SK-N-SH (cell line): ENCODE measurements at regions not wholly inside any gene's neighbourhood (a gene's known extent, or its start where the extent isn't known, plus 50 kb on each side); places are given as distances from the start of the nearest gene placed in this dataset.

Source experiments
- CTCF ChIA-PET: fragments of 300-600, 350-600 bp; formaldehyde crosslinking; extraction: SDS; loops from one replicate; lab custom pipeline; 2021; lab: Yijun Ruan, JAX
- POLR2A ChIA-PET: fragments of 350-600 bp; sonication (Branson Sonifier 250); formaldehyde crosslinking; extraction: SDS; loops from one replicate; lab custom pipeline; 2020; ENCODE audit warnings: antibody characterized with exemption, inconsistent platforms; lab: Yijun Ruan, JAX
- DNase-seq: peaks from one replicate; pipeline ENCODE4 v3.0.0; 2012
- H2AFZ ChIP-seq: fragments of 200-600 bp; sonication (generic); 2 replicates; pipeline ENCODE4 v1.8.1; 2016; ENCODE audit warnings: antibody characterized with exemption, mild to moderate bottlenecking, low read depth
- H3F3A ChIP-seq: fragments of 200-600 bp; sonication (generic); replicated peaks from 2 replicates; pipeline ENCODE3; 2016; ENCODE audit warnings: antibody characterized with exemption, mild to moderate bottlenecking; ENCODE audit not compliant: insufficient read depth
- H3K27ac ChIP-seq, 2 experiments: fragments of 200-500 bp in 1 of 2; fragments of 200-600 bp in 1 of 2; sonication (Bioruptor generic) in 1 of 2; sonication (generic), shearing (Covaris generic) in 1 of 2; 2 replicates each; pipeline versions ENCODE4 v1.5.1 to v1.6.1; 2014 to 2016; ENCODE audit warnings: low read depth in 2 of 2, inconsistent platforms in 1 of 2, low read length in 1 of 2, mild to moderate bottlenecking in 1 of 2, mixed read lengths in 1 of 2
- H3K27me3 ChIP-seq: fragments of 200-600 bp; sonication (generic), shearing (Covaris generic); 2 replicates; pipeline ENCODE4 v1.6.1; 2016; ENCODE audit warnings: mixed run types; ENCODE audit not compliant: insufficient read depth
- H3K36me3 ChIP-seq, 2 experiments: fragments of 200-500 bp in 1 of 2; fragments of 200-600 bp in 1 of 2; sonication (Bioruptor generic) in 1 of 2; sonication (generic) in 1 of 2; replicated peaks in 1 of 2; 2 replicates each; pipeline versions ENCODE3 to v1.5.1; 2014 to 2016; ENCODE audit warnings: low read length in 1 of 2, mild to moderate bottlenecking in 1 of 2; ENCODE audit not compliant: insufficient read depth in 2 of 2, control insufficient read depth in 1 of 2
- H3K4me1 ChIP-seq, 2 experiments: fragments of 200-500 bp in 1 of 2; fragments of 200-600 bp in 1 of 2; sonication (Bioruptor generic) in 1 of 2; sonication (generic), shearing (Covaris generic) in 1 of 2; 2 replicates each; pipeline versions ENCODE4 v1.5.1 to v1.6.1; 2014 to 2016; ENCODE audit warnings: low read depth in 1 of 2, low read length in 1 of 2, mixed run types in 1 of 2; ENCODE audit not compliant: insufficient read depth in 2 of 2, control insufficient read depth in 1 of 2
- H3K4me2 ChIP-seq: fragments of 200-600 bp; sonication (generic), shearing (Covaris generic); 2 replicates; pipeline ENCODE4 v1.6.1; 2017; ENCODE audit warnings: mixed run types
- H3K4me3 ChIP-seq, 2 experiments: fragments of 200-500 bp in 1 of 2; fragments of 200-600 bp in 1 of 2; sonication (Bioruptor generic) in 1 of 2; sonication (generic), shearing (Covaris generic) in 1 of 2; 2 replicates each; pipeline versions ENCODE4 v1.5.1 to v1.8.1; 2014 to 2016; ENCODE audit warnings: low read depth in 2 of 2, inconsistent platforms in 1 of 2, low read length in 1 of 2, mild to moderate bottlenecking in 1 of 2, mixed read lengths in 1 of 2, moderate library complexity in 1 of 2
- H3K79me2 ChIP-seq: fragments of 200-600 bp; sonication (generic); 2 replicates; pipeline ENCODE4 v1.8.1; 2017; ENCODE audit warnings: mild to moderate bottlenecking; ENCODE audit not compliant: insufficient read depth
- H3K9ac ChIP-seq: fragments of 200-600 bp; sonication (generic); 2 replicates; pipeline ENCODE4 v1.6.1; 2017; ENCODE audit warnings: mixed run types
- H3K9me2 ChIP-seq: fragments of 200-600 bp; sonication (generic); 2 replicates; pipeline ENCODE4 v1.6.1; 2017; ENCODE audit warnings: mixed run types
- H3K9me3 ChIP-seq: fragments of 200-600 bp; sonication (generic); 2 replicates; pipeline ENCODE4 v1.6.1; 2017; ENCODE audit warnings: mixed run types, mild to moderate bottlenecking, moderate library complexity
- H4K20me1 ChIP-seq: fragments of 200-600 bp; sonication (generic); 2 replicates; pipeline ENCODE4 v1.6.1; 2017; ENCODE audit warnings: mild to moderate bottlenecking, mixed run types; ENCODE audit not compliant: insufficient read depth
- CHD2 ChIP-seq: fragments of 150-350 bp; IDR thresholded peaks from 2 replicates; pipeline ENCODE4 v1.6.1; 2018; ENCODE audit warnings: low read length; ENCODE audit not compliant: partially characterized antibody
- ELF1 ChIP-seq: IDR thresholded peaks from 2 replicates; pipeline ENCODE4 v1.4.0; 2012
- EP300 ChIP-seq, 2 experiments: IDR thresholded peaks; 2 replicates each; pipeline versions ENCODE4 v1.4.0 to v1.6.1; 2012; ENCODE audit warnings: borderline replicate concordance in 1 of 2, low read depth in 1 of 2, low read length in 1 of 2
- FOXJ3 ChIP-seq: sonication (generic); formaldehyde crosslinking; IDR thresholded peaks from 2 replicates; pipeline ENCODE4 v1.5.1; 2020; ENCODE audit warnings: mild to moderate bottlenecking, missing genetic modification reagents
- IRF3 ChIP-seq: fragments of 150-350 bp; IDR thresholded peaks from 2 replicates; pipeline ENCODE4 v1.6.1; 2016; ENCODE audit warnings: mild to moderate bottlenecking, low read depth, low read length
- JUND ChIP-seq: IDR thresholded peaks from 2 replicates; pipeline ENCODE4 v1.4.0; 2012
- MAX ChIP-seq: IDR thresholded peaks from 2 replicates; pipeline ENCODE4 v1.4.0; 2012; ENCODE audit warnings: low read depth
- NFIC ChIP-seq: IDR thresholded peaks from 2 replicates; pipeline ENCODE4 v1.4.0; 2012; ENCODE audit warnings: borderline replicate concordance
- POLR2AphosphoS5 ChIP-seq: IDR thresholded peaks from 2 replicates; pipeline ENCODE4 v1.6.1; 2012; ENCODE audit warnings: low read depth, low read length
- RCOR1 ChIP-seq: fragments of 150-350 bp; IDR thresholded peaks from 2 replicates; pipeline ENCODE4 v1.6.1; 2017; ENCODE audit warnings: antibody characterized with exemption, low read length
- REST ChIP-seq: IDR thresholded peaks from 2 replicates; pipeline ENCODE4 v1.6.1; 2012; ENCODE audit warnings: mild to moderate bottlenecking, low read depth, low read length, moderate library complexity
- SIN3A ChIP-seq: IDR thresholded peaks from 2 replicates; pipeline ENCODE4 v1.6.1; 2012; ENCODE audit warnings: low read depth, mild to moderate bottlenecking, low read length, moderate library complexity, borderline replicate concordance
- TAF1 ChIP-seq: IDR thresholded peaks from 2 replicates; pipeline ENCODE4 v1.6.1; 2012; ENCODE audit warnings: low read depth, mild to moderate bottlenecking, low read length, moderate library complexity, borderline replicate concordance
- TCF12 ChIP-seq: IDR thresholded peaks from 2 replicates; pipeline ENCODE4 v1.4.0; 2012
- TEAD4 ChIP-seq: IDR thresholded peaks from 2 replicates; pipeline ENCODE4 v1.4.0; 2012; ENCODE audit warnings: mild to moderate bottlenecking, borderline replicate concordance; ENCODE audit not compliant: insufficient read depth
- WGBS: methylation state at CpG from one replicate; pipeline ENCODE4 v1.1.6; 2017; ENCODE audit warnings: low lambda C conversion rate; 5-methylcytosine and 5-hydroxymethylcytosine counted together

- Histone ChIP-seq H3K27me3 (no peaks in the 10 kb centered on the region), H3K36me3 (no peaks in the 10 kb centered on the region), H4K20me1 (no peaks in the 10 kb centered on the region), H3F3A (no peaks in the 10 kb centered on the region), H3K4me3 (no peak overlapping the region), H2AFZ (no peak overlapping the region), H3K79me2 (no peaks in the 10 kb centered on the region), H3K4me2 (no peak overlapping the region), H3K4me1 (peaks cover 0 to 9% of the 10 kb centered on the region in 2 experiments; a peak in 1 of 4 replicates), H3K27ac (no peak overlapping the region), H3K9me3 (no peaks in the 10 kb centered on the region), H3K9ac (no peak overlapping the region), H3K9me2 (no peaks in the 10 kb centered on the region)
- no peak for TF ChIP-seq EP300 (IDR thresholded peaks at IDR 0.05; ENCODE audit: borderline replicate concordance in 1 of 2, low read depth in 1 of 2, low read length in 1 of 2)
- TF ChIP-seq IRF3, result no peak
- TF ChIP-seq NFIC, result no peak
- ChIA-PET CTCF (interaction anchor here (0.9 to 1.8 kb wide), 4 partner anchors 11 to 234 kb away, joined by 3 to 5 read pairs (median 4); no protein-coding TSS in a partner anchor), POLR2A (interaction anchor here (1.3 kb wide), 1 partner anchor 12 kb away, joined by 3 read pairs; no protein-coding TSS in a partner anchor)
- DNase-seq, result no peak
- 25% methylated on average over 3 of the region's 3 CpGs for WGBS
These were observed 138.5 kb upstream of the NCAM1 start for GRCh38 chr11:112822478-112823274.

- WGBS, result 46% methylated on average over 3 of the region's 3 CpGs
- no peak overlapping the region for H3K4me3 ChIP-seq
- no peaks in the 10 kb centered on the region for H3K9me2 ChIP-seq
- no peak for DNase-seq
- H2AFZ ChIP-seq, result no peak overlapping the region
- H3K27ac ChIP-seq, result no peak overlapping the region
- H3K9ac ChIP-seq, result no peak overlapping the region
- H3K9me3 ChIP-seq, result no peaks in the 10 kb centered on the region
- no peaks in the 10 kb centered on the region for H3K79me2 ChIP-seq
- no peaks in the 10 kb centered on the region for H3K36me3 ChIP-seq
- ChIA-PET CTCF (interaction anchor here (0.8 to 1.1 kb wide), 3 partner anchors 10 to 177 kb away, joined by 3 to 5 read pairs (median 3); no protein-coding TSS in a partner anchor), POLR2A (no interaction called here)
- peaks cover 0 to 9% of the 10 kb centered on the region in 2 experiments; a peak in 1 of 4 replicates for H3K4me1 ChIP-seq
- H4K20me1 ChIP-seq, result no peaks in the 10 kb centered on the region
- no peaks in the 10 kb centered on the region for H3F3A ChIP-seq
- no peak overlapping the region for H3K4me2 ChIP-seq
- no peak for TF ChIP-seq TEAD4
- TF ChIP-seq ELF1, result no peak
- no peak for TF ChIP-seq MAX
- no peak for TF ChIP-seq POLR2AphosphoS5
- TF ChIP-seq JUND, result no peak
- TF ChIP-seq RCOR1, result no peak
- TF ChIP-seq TCF12, result no peak
- TF ChIP-seq REST, result no peak
- TF ChIP-seq FOXJ3 (CRISPR knock-in tag), result no peak
- no peak for TF ChIP-seq TAF1
- no peak for TF ChIP-seq CHD2
- TF ChIP-seq SIN3A, result no peak
- no peaks in the 10 kb centered on the region for H3K27me3 ChIP-seq
These were observed 135.2 kb upstream of the NCAM1 start for GRCh38 chr11:112826026-112826425.
